SK-N-SH treated with all-trans-retinoic acid at 6 μM for 48 hours (cell line): ENCODE measurements at regions not wholly inside any gene's neighbourhood (a gene's known extent, or its start where the extent isn't known, plus 50 kb on each side); places are given as distances from the start of the nearest gene placed in this dataset.
A peak's percentile ranks its signal among the peaks of the same experiment; 100 is the strongest.

Experiments
- ATAC-seq: fragments of 200-7000 bp; cut with Tn5 transposase; 3 replicates; pipeline ENCODE4 v1.9.1; 2020; ENCODE audit warnings: mild to moderate bottlenecking, moderate library complexity
- ARNTL ChIP-seq: fragments of 450-650 bp; formaldehyde crosslinking; IDR thresholded peaks from 2 replicates; pipeline ENCODE4 v1.5.0; 2020; ENCODE audit warnings: low read depth, mild to moderate bottlenecking, moderate library complexity, borderline replicate concordance
- BACH2 ChIP-seq: fragments of 250-450 bp; sonication (Bioruptor Pico); IDR thresholded peaks from 2 replicates; pipeline ENCODE4 v1.9.0; 2021; ENCODE audit warnings: mild to moderate bottlenecking, borderline replicate concordance
- CSDC2 ChIP-seq: fragments of 250-450 bp; sonication (Bioruptor Pico); IDR thresholded peaks from 2 replicates; pipeline ENCODE4 v1.5.0; 2020; ENCODE audit warnings: mild to moderate bottlenecking, moderate library complexity
- ESRRG ChIP-seq: fragments of 250-450 bp; sonication (Bioruptor Pico); IDR thresholded peaks from 2 replicates; pipeline ENCODE4 v1.6.1; 2021; ENCODE audit warnings: mild to moderate bottlenecking
- GLIS3 ChIP-seq: fragments of 250-450 bp; sonication (Bioruptor Pico); IDR thresholded peaks from 2 replicates; pipeline ENCODE4 v1.5.0; 2020; ENCODE audit warnings: mild to moderate bottlenecking, moderate library complexity
- ISL1 ChIP-seq: fragments of 250-450 bp; sonication (Bioruptor Pico); IDR thresholded peaks from 2 replicates; pipeline ENCODE4 v2.1.2; 2022; ENCODE audit warnings: mild to moderate bottlenecking, moderate library complexity
- OSR1 ChIP-seq: fragments of 250-450 bp; sonication (Bioruptor Pico); IDR thresholded peaks from 2 replicates; pipeline ENCODE4 v1.8.0; 2022; ENCODE audit warnings: moderate library complexity, mild to moderate bottlenecking, inconsistent platforms
- PPARA ChIP-seq: fragments of 250-450 bp; sonication (Bioruptor Pico); IDR thresholded peaks from 2 replicates; pipeline ENCODE4 v1.5.0; 2020; ENCODE audit warnings: mild to moderate bottlenecking, borderline replicate concordance
- RARB ChIP-seq: fragments of 250-450 bp; sonication (Bioruptor Pico); IDR thresholded peaks from 2 replicates; pipeline ENCODE4 v1.8.0; 2021; ENCODE audit warnings: mild to moderate bottlenecking, moderate library complexity
- SNAI2 ChIP-seq: fragments of 250-450 bp; sonication (Bioruptor Pico); IDR thresholded peaks from 2 replicates; pipeline ENCODE4 v1.5.0; 2020; ENCODE audit warnings: mild to moderate bottlenecking, moderate library complexity
- TCF4 ChIP-seq: fragments of 250-450 bp; sonication (Bioruptor Pico); IDR thresholded peaks from 2 replicates; pipeline ENCODE4 v1.8.0; 2021; ENCODE audit warnings: mild to moderate bottlenecking, moderate library complexity, borderline replicate concordance
- TOX ChIP-seq: fragments of 250-450 bp; sonication (Bioruptor Pico); IDR thresholded peaks from 2 replicates; pipeline ENCODE4 v1.8.0; 2021; ENCODE audit warnings: mild to moderate bottlenecking, moderate library complexity, borderline replicate concordance
- ZFP3 ChIP-seq: fragments of 250-450 bp; sonication (Bioruptor Pico); IDR thresholded peaks from 2 replicates; pipeline ENCODE4 v1.5.0; 2020; ENCODE audit warnings: mild to moderate bottlenecking, moderate library complexity
- ZFP30 ChIP-seq: fragments of 450-650 bp; formaldehyde crosslinking; IDR thresholded peaks from 2 replicates; pipeline ENCODE4 v1.5.0; 2022; ENCODE audit warnings: mild to moderate bottlenecking, moderate library complexity
- ZNF565 ChIP-seq: fragments of 450-650 bp; formaldehyde crosslinking; conservative IDR thresholded peaks from 2 replicates; pipeline ENCODE4 v1.5.0; 2020; ENCODE audit warnings: low read depth, mild to moderate bottlenecking, moderate library complexity
- ZNF70 ChIP-seq: fragments of 450-650 bp; formaldehyde crosslinking; IDR thresholded peaks from 2 replicates; pipeline ENCODE4 v1.5.0; 2020; ENCODE audit warnings: mild to moderate bottlenecking, moderate library complexity
- ZNF8 ChIP-seq: fragments of 450-650 bp; formaldehyde crosslinking; IDR thresholded peaks from 2 replicates; pipeline ENCODE4 v1.5.0; 2020; ENCODE audit warnings: mild to moderate bottlenecking, moderate library complexity
- TF ChIP-seq, protein P1 (sequence below): fragments of 250-450 bp; sonication (Bioruptor Pico); IDR thresholded peaks from 2 replicates; pipeline ENCODE4 v1.5.1; 2021; ENCODE audit warnings: mild to moderate bottlenecking, moderate library complexity
- TF ChIP-seq, protein P2 (sequence below): fragments of 250-450 bp; sonication (Bioruptor Pico); IDR thresholded peaks from 2 replicates; pipeline ENCODE4 v1.5.1; 2020; ENCODE audit warnings: low read depth, mild to moderate bottlenecking, moderate library complexity
- TF ChIP-seq, protein P3 (sequence below): fragments of 250-450 bp; sonication (Bioruptor Pico); IDR thresholded peaks from 2 replicates; pipeline ENCODE4 v1.8.0; 2020; ENCODE audit warnings: mild to moderate bottlenecking, moderate library complexity, borderline replicate concordance
- TF ChIP-seq, protein P4 (sequence below): fragments of 250-450 bp; sonication (Bioruptor Pico); IDR thresholded peaks from 2 replicates; pipeline ENCODE4 v1.8.0; 2021; ENCODE audit warnings: low read depth, mild to moderate bottlenecking, moderate library complexity, borderline replicate concordance
- TF ChIP-seq, protein P5 (sequence below): fragments of 250-450 bp; sonication (Bioruptor Pico); IDR thresholded peaks from 2 replicates; pipeline ENCODE4 v1.5.0; 2020; ENCODE audit warnings: mild to moderate bottlenecking, moderate library complexity

DNA sequence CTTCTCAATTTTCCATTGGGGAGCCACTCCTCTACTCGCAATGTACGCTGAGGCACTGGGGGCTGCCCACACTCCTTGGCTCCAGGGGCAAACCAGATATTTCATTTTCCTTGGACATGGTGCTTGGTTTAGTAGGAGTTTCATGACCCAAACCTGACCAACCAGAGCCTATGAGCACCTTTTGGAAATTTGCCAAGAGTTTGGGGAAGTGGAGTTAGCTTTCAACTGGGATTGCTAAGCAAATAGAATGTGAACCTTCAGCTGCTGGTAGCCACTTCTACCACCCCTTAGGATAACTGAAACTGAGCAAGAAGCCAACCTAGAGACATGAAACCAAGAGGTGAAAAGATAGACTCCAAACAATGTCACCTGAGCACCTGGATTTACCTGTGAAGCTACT lies 74.9 kb upstream of the COL13A1 start:
- TF ChIP-seq, protein P1, sequence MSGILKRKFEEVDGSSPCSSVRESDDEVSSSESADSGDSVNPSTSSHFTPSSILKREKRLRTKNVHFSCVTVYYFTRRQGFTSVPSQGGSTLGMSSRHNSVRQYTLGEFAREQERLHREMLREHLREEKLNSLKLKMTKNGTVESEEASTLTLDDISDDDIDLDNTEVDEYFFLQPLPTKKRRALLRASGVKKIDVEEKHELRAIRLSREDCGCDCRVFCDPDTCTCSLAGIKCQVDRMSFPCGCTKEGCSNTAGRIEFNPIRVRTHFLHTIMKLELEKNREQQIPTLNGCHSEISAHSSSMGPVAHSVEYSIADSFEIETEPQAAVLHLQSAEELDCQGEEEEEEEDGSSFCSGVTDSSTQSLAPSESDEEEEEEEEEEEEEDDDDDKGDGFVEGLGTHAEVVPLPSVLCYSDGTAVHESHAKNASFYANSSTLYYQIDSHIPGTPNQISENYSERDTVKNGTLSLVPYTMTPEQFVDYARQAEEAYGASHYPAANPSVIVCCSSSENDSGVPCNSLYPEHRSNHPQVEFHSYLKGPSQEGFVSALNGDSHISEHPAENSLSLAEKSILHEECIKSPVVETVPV (CRISPR knock-in tag): no peak
- TF ChIP-seq GLIS3 (no peak), ZNF565 (CRISPR knock-in tag) (no peak), ESRRG (CRISPR knock-in tag) (no peak), ISL1 (no peak), TOX (CRISPR knock-in tag) (no peak), OSR1 (CRISPR knock-in tag) (no peak), ZFP30 (CRISPR knock-in tag) (no peak), PPARA (CRISPR knock-in tag) (no peak), ZFP3 (CRISPR knock-in tag) (no peak), RARB (CRISPR knock-in tag) (no peak), CSDC2 (CRISPR knock-in tag) (no peak), BACH2 (CRISPR knock-in tag) (no peak), ZNF8 (CRISPR knock-in tag) (no peak), TCF4 (CRISPR knock-in tag) (no peak), ARNTL (CRISPR knock-in tag) (no peak)
- TF ChIP-seq, protein P2, sequence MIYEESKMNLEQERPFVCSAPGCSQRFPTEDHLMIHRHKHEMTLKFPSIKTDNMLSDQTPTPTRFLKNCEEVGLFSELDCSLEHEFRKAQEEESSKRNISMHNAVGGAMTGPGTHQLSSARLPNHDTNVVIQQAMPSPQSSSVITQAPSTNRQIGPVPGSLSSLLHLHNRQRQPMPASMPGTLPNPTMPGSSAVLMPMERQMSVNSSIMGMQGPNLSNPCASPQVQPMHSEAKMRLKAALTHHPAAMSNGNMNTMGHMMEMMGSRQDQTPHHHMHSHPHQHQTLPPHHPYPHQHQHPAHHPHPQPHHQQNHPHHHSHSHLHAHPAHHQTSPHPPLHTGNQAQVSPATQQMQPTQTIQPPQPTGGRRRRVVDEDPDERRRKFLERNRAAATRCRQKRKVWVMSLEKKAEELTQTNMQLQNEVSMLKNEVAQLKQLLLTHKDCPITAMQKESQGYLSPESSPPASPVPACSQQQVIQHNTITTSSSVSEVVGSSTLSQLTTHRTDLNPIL (CRISPR knock-in tag): no peak
- TF ChIP-seq, protein P3, sequence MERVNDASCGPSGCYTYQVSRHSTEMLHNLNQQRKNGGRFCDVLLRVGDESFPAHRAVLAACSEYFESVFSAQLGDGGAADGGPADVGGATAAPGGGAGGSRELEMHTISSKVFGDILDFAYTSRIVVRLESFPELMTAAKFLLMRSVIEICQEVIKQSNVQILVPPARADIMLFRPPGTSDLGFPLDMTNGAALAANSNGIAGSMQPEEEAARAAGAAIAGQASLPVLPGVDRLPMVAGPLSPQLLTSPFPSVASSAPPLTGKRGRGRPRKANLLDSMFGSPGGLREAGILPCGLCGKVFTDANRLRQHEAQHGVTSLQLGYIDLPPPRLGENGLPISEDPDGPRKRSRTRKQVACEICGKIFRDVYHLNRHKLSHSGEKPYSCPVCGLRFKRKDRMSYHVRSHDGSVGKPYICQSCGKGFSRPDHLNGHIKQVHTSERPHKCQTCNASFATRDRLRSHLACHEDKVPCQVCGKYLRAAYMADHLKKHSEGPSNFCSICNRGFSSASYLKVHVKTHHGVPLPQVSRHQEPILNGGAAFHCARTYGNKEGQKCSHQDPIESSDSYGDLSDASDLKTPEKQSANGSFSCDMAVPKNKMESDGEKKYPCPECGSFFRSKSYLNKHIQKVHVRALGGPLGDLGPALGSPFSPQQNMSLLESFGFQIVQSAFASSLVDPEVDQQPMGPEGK (CRISPR knock-in tag): no peak
- TF ChIP-seq, protein P4, sequence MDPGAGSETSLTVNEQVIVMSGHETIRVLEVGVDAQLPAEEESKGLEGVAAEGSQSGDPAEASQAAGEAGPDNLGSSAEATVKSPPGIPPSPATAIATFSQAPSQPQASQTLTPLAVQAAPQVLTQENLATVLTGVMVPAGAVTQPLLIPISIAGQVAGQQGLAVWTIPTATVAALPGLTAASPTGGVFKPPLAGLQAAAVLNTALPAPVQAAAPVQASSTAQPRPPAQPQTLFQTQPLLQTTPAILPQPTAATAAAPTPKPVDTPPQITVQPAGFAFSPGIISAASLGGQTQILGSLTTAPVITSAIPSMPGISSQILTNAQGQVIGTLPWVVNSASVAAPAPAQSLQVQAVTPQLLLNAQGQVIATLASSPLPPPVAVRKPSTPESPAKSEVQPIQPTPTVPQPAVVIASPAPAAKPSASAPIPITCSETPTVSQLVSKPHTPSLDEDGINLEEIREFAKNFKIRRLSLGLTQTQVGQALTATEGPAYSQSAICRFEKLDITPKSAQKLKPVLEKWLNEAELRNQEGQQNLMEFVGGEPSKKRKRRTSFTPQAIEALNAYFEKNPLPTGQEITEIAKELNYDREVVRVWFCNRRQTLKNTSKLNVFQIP (CRISPR knock-in tag): no peak
- TF ChIP-seq, protein P5, sequence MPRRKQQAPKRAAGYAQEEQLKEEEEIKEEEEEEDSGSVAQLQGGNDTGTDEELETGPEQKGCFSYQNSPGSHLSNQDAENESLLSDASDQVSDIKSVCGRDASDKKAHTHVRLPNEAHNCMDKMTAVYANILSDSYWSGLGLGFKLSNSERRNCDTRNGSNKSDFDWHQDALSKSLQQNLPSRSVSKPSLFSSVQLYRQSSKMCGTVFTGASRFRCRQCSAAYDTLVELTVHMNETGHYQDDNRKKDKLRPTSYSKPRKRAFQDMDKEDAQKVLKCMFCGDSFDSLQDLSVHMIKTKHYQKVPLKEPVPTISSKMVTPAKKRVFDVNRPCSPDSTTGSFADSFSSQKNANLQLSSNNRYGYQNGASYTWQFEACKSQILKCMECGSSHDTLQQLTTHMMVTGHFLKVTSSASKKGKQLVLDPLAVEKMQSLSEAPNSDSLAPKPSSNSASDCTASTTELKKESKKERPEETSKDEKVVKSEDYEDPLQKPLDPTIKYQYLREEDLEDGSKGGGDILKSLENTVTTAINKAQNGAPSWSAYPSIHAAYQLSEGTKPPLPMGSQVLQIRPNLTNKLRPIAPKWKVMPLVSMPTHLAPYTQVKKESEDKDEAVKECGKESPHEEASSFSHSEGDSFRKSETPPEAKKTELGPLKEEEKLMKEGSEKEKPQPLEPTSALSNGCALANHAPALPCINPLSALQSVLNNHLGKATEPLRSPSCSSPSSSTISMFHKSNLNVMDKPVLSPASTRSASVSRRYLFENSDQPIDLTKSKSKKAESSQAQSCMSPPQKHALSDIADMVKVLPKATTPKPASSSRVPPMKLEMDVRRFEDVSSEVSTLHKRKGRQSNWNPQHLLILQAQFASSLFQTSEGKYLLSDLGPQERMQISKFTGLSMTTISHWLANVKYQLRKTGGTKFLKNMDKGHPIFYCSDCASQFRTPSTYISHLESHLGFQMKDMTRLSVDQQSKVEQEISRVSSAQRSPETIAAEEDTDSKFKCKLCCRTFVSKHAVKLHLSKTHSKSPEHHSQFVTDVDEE (CRISPR knock-in tag): no peak
- TF ChIP-seq, all 23 proteins: peak for 0
- no peak for ATAC-seq

DNA sequence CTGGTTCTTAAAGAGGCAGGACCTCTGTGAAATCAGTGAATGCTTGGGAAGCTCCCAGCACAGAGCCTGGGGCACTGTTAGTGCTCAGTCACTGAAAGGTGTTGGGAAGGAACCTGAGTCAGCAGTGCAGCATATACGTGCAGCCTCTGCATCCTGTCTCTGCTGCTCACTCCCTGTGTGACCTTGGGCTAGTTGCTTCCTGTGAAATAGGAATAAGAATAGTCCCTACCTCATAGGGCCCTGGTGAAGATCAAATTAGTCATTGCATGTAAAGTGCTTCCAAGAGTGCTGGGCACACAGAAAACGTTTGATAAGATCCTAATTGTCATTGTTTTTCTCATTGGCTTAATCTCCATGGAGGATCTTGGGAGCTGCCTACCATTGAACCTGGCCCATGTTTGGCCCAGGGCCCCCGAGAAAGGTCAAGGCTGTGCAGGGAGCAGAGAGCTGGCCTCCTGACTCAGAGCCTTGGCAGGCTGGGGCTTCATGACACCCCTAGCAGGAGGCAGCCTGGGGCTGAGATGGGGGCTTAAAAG lies 73.3 kb upstream of the COL13A1 start:
- no peak for TF ChIP-seq RARB (CRISPR knock-in tag)
- peak; percentile 29; the same call in 1 of the 2 replicates for TF ChIP-seq TCF4 (CRISPR knock-in tag)
- TF ChIP-seq ZNF70: no peak
- peak; percentile 59 for ATAC-seq

DNA sequence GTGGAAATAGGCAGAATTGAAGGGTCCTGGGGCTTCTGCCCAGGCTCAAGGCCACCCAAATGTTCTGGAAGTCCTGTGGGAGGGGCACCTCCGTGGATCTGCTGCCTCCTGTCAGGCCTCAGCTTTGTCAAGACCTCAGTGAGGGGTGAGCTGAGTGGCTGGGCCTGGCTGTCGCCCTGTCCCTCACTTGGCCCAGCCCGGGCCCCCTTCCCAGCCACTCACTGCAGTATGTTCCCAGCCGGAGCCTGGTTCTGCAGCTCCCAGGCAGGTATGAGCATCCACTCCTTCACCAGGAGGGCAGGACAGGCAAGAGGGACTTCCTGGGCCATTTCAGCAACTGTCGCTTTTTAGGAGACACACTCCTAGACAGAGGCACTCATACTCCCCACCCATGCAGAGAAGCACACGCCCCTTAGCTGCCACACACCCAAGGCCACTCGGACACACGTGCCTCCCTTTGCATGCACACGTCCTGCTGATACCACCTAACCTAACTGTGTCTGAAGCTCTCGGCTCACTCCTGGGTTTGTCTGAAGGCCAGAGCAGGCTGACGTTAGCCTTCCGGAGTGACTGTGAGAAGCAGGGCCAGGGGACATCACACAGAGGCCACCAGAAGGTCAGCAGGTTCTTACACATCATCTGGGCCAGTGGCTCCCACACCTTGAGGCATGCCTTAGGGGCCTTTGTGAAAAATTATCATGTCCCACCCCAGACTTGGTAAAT lies 72.2 kb upstream of the COL13A1 start:
- no peak for ATAC-seq
- TF ChIP-seq PPARA (CRISPR knock-in tag): no peak
- TF ChIP-seq SNAI2 (CRISPR knock-in tag): no peak
- TF ChIP-seq, protein P3 (CRISPR knock-in tag): no peak
- TF ChIP-seq, protein P4 (CRISPR knock-in tag): no peak
- no peak for TF ChIP-seq ZNF70
- no peak for TF ChIP-seq CSDC2 (CRISPR knock-in tag)
- no peak for TF ChIP-seq RARB (CRISPR knock-in tag)
- no peak for TF ChIP-seq ZNF565 (CRISPR knock-in tag)
- no peak for TF ChIP-seq TCF4 (CRISPR knock-in tag)
- TF ChIP-seq ISL1: no peak
- TF ChIP-seq ZNF8 (CRISPR knock-in tag): no peak
- TF ChIP-seq ESRRG (CRISPR knock-in tag): no peak
